Testis (tissue), 2 donors: ENCODE measurements at regions not wholly inside any gene's neighbourhood (a gene's known extent, or its start where the extent isn't known, plus 50 kb on each side); places are given as distances from the start of the nearest gene placed in this dataset.

Experiments used
- DNase-seq: peaks from one replicate; pipeline ENCODE4 v3.0.0-alpha.2; 2019
- H3K27ac ChIP-seq, 2 donors: fragments of 200-600 bp; sonication (generic); one replicate each; pipeline ENCODE4 v1.5.1; 2019
- H3K27me3 ChIP-seq: fragments of 200-600 bp; sonication (generic); one replicate; pipeline ENCODE4 v1.5.1; 2019
- H3K36me3 ChIP-seq: fragments of 200-600 bp; sonication (generic); one replicate; pipeline ENCODE4 v1.5.1; 2017; ENCODE audit warnings: low read depth; ENCODE audit errors: missing control alignments
- H3K4me1 ChIP-seq: fragments of 200-600 bp; sonication (generic); one replicate; pipeline ENCODE4 v1.5.1; 2019
- H3K4me3 ChIP-seq, 2 donors: fragments of 200-600 bp; sonication (generic); one replicate each; pipeline ENCODE4 v1.5.1; 2017 to 2019
- H3K9me3 ChIP-seq: fragments of 200-600 bp; sonication (generic); one replicate; pipeline ENCODE4 v1.5.1; 2017
- CTCF ChIP-seq, 3 experiments: fragments of 450-650 bp in 2 of 3; fragments of 200-600 bp in 1 of 3; sonication (generic) in 1 of 3; IDR thresholded peaks; one replicate each; pipeline ENCODE4 v1.5.1; 2016 to 2019; ENCODE audit warnings: antibody characterized with exemption in 3 of 3, mild to moderate bottlenecking in 2 of 3, moderate library complexity in 1 of 3
- POLR2A ChIP-seq: fragments of 450-650 bp; IDR thresholded peaks from one replicate; pipeline ENCODE4 v1.6.1; 2017; ENCODE audit warnings: antibody characterized with exemption, mild to moderate bottlenecking, moderate library complexity
- WGBS, 2 donors: methylation state at CpG; one replicate each; pipeline ENCODE4 v1.1.5; 2018; 5-methylcytosine and 5-hydroxymethylcytosine counted together
- intact Hi-C: fragments of 100-400 bp; cut with DNase I; formaldehyde crosslinking; loops from one replicate; pipeline ENCODE4 v1.15.1; 2023; ENCODE audit warnings: low total_unique reads

GRCh38 chr22:48263431-48263765 lies 1500.9 kb downstream of the TBC1D22A start:
- no peaks in the 10 kb centered on the region for H3K36me3 ChIP-seq
- H3K27me3 ChIP-seq: no peaks in the 10 kb centered on the region
- H3K4me3 ChIP-seq: no peak overlapping the region
- H3K4me1 ChIP-seq: no peaks in the 10 kb centered on the region
- H3K27ac ChIP-seq: no peak overlapping the region
- TF ChIP-seq POLR2A (no peak), CTCF (IDR thresholded peaks at IDR 0.05) (no peak)
- no peaks in the 10 kb centered on the region for H3K9me3 ChIP-seq
- 82 to 95% methylated on average over 7 of the region's 7 CpGs for WGBS, 2 donors
- intact Hi-C loops: no loop called here
- no peak for DNase-seq

GRCh38 chr22:48262596-48263430 lies 1500.4 kb downstream of the TBC1D22A start:
- WGBS, 2 donors: 90 to 93% methylated on average over 8 to 10 of the region's 10 CpGs
- H3K27me3 ChIP-seq: no peaks in the 10 kb centered on the region

GRCh38 chr22:48261706-48262105 lies 1499.3 kb downstream of the TBC1D22A start:
- WGBS, 2 donors: 88 to 100% methylated on average over 2 of the region's 2 CpGs
- no peak for TF ChIP-seq POLR2A
- TF ChIP-seq CTCF (IDR thresholded peaks at IDR 0.05): no peak
- no peak overlapping the region for H3K4me3 ChIP-seq
- H3K4me1 ChIP-seq: no peaks in the 10 kb centered on the region
- H3K27me3 ChIP-seq: no peaks in the 10 kb centered on the region
- no peak overlapping the region for H3K27ac ChIP-seq
- no peaks in the 10 kb centered on the region for H3K9me3 ChIP-seq
- DNase-seq: no peak
- H3K36me3 ChIP-seq: no peaks in the 10 kb centered on the region
- intact Hi-C loops: no loop called here

More at GRCh38 chr22:48262596-48263430, 1500.4 kb downstream of the TBC1D22A start:
- no peak for DNase-seq
- TF ChIP-seq POLR2A: no peak
- no peak for TF ChIP-seq CTCF (IDR thresholded peaks at IDR 0.05)
- Histone ChIP-seq H3K27ac (no peak overlapping the region), H3K9me3 (no peaks in the 10 kb centered on the region), H3K4me1 (no peaks in the 10 kb centered on the region), H3K4me3 (no peak overlapping the region), H3K36me3 (no peaks in the 10 kb centered on the region)
- intact Hi-C loops: no loop called here

DNA sequence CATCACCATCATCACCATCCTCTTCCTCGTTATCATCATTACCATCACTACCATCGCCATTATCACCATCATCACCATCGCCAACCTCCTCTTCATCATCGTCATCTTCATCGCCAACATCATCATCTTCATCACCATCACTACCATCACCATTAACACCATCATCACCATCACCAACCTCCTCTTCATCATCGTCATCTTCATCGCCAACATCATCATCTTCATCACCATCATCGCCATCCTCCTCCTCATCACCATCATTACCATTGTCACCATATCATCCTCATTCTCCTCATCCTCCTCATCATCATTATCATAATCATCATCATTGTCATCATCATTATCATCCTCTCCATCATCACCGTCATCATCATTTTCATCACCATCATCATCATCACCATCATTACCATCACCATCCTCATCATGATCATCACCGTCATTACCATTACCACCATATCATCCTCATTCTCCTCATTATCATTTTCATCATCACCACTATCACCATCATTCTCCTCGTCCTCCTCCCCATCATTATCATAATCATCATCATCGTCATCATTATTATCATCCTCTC lies 1498.7 kb downstream of the TBC1D22A start:
- DNase-seq: no peak
- TF ChIP-seq POLR2A (no peak), CTCF (IDR thresholded peaks at IDR 0.05) (no peak)
- Histone ChIP-seq H3K27ac (no peak overlapping the region), H3K9me3 (no peaks in the 10 kb centered on the region), H3K27me3 (no peaks in the 10 kb centered on the region), H3K4me1 (no peaks in the 10 kb centered on the region), H3K4me3 (no peak overlapping the region), H3K36me3 (no peaks in the 10 kb centered on the region)
- intact Hi-C loops: no loop called here
- WGBS, 2 donors: 95% methylated on average over 12 of the region's 12 CpGs
